ENCODE measurements at regions not wholly inside any gene's neighbourhood (a gene's known extent, or its start where the extent isn't known, plus 50 kb on each side); places are given as distances from the start of the nearest gene placed in this dataset.

DNA sequence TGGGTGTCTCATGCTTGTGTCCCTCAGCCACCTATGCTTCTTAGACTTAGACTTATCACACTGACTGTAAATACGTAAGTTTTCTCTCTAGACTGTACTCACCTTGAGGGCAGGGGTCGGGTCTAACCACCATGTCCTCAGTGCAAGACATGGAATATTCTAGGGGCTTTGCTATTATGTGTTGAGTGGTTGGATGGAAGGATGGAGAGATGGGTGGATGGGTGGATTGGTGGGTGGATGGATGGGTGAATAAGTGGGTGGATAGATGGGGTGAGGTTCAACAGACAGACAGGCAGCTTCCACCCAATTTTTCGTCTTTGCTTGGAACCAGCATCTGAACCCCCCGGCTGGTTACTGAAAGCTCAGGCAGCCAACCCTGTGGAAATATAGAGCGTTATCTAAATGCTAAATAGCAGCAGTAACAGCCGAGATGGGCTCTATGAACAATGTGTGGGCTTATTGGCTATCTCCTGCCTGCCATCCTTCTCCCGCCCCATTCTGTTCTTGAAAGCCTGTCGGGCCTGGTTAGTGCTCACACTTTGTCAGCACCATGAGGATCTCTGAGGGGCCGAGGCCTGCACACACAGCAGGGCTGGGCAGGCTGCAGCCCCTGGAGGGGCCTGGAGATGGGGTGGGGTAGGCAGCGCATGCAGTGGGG, 130.7 kb downstream of the ACTL8 start:
- TF ChIP-seq, protein P1, sequence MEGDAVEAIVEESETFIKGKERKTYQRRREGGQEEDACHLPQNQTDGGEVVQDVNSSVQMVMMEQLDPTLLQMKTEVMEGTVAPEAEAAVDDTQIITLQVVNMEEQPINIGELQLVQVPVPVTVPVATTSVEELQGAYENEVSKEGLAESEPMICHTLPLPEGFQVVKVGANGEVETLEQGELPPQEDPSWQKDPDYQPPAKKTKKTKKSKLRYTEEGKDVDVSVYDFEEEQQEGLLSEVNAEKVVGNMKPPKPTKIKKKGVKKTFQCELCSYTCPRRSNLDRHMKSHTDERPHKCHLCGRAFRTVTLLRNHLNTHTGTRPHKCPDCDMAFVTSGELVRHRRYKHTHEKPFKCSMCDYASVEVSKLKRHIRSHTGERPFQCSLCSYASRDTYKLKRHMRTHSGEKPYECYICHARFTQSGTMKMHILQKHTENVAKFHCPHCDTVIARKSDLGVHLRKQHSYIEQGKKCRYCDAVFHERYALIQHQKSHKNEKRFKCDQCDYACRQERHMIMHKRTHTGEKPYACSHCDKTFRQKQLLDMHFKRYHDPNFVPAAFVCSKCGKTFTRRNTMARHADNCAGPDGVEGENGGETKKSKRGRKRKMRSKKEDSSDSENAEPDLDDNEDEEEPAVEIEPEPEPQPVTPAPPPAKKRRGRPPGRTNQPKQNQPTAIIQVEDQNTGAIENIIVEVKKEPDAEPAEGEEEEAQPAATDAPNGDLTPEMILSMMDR (IDR thresholded peaks at IDR 0.05 in 8 of 11, conservative IDR thresholded peaks at IDR 0.05 in 3 of 11), result no peak
- TF ChIP-seq POLR2AphosphoS5 (IDR thresholded peaks at IDR 0.05), result no peak
- no peak for TF ChIP-seq POLR2A (IDR thresholded peaks at IDR 0.05)

Measured in spleen (tissue), 7 donors.